Endothelial cell (in vitro differentiated cells): ENCODE measurements at regions not wholly inside any gene's neighbourhood (a gene's known extent, or its start where the extent isn't known, plus 50 kb on each side); places are given as distances from the start of the nearest gene placed in this dataset.
"Not testable (repeated sequence)": the region's sequence is repeated elsewhere in the genome, so short reads cannot be mapped to it uniquely, and the experiment has no call there.

ENCODE experiments used
- DNase-seq: peaks from one replicate; pipeline ENCODE4 v3.0.0; 2021; ENCODE audit warnings: low spot score
- H3K27ac Mint-ChIP-seq: one replicate; pipeline ENCODE4 v1.8.0; 2021; ENCODE audit warnings: mixed read lengths, inconsistent platforms; ENCODE audit not compliant: unreplicated experiment
- H3K27me3 Mint-ChIP-seq: one replicate; pipeline ENCODE4 v1.8.0; 2021; ENCODE audit warnings: mild to moderate bottlenecking, moderate library complexity, mixed read lengths, inconsistent platforms; ENCODE audit not compliant: unreplicated experiment
- H3K36me3 Mint-ChIP-seq: one replicate; pipeline ENCODE4 v1.8.0; 2021; ENCODE audit warnings: mild to moderate bottlenecking, low read depth, mixed read lengths, inconsistent platforms; ENCODE audit not compliant: unreplicated experiment
- H3K4me1 Mint-ChIP-seq: one replicate; pipeline ENCODE4 v1.8.0; 2021; ENCODE audit warnings: mild to moderate bottlenecking, mixed read lengths, inconsistent platforms; ENCODE audit not compliant: unreplicated experiment
- H3K4me3 Mint-ChIP-seq: one replicate; pipeline ENCODE4 v1.8.0; 2021; ENCODE audit warnings: mild to moderate bottlenecking, mixed read lengths, inconsistent platforms; ENCODE audit not compliant: unreplicated experiment
- H3K9me3 Mint-ChIP-seq: one replicate; pipeline ENCODE4 v1.8.0; 2021; ENCODE audit warnings: mixed read lengths, inconsistent platforms; ENCODE audit not compliant: unreplicated experiment
- TF ChIP-seq, protein P1 (sequence below): fragments of 200-600 bp; sonication (generic); IDR thresholded peaks from one replicate; pipeline ENCODE4 v1.5.0; 2021; ENCODE audit warnings: antibody characterized with exemption; ENCODE audit not compliant: unreplicated experiment

DNA sequence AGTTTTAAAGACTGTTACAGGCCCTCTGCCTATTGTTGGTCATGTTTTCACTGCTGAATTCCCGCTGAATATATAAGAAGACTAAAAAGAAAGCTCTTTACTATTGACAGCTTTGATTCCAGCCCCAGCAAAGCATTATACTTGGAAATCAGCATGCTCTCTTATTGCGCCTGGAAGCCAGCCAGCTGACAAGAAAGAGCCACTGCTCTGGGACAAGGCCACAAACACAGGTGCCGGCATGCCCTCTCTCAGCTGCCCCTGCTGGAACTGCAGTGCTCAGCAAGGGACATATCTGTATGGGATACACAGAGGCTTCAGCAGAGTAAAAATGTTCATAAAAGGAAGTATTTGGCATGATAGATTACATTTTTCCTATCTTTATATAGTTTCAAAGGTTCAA lies 523.9 kb downstream of the ADRA2A start:
- Mint-ChIP-seq H3K9me3 (no peaks in the 10 kb centered on the region), H3K4me3 (no peak overlapping the region), H3K27me3 (no peaks in the 10 kb centered on the region), H3K4me1 (peaks cover 11% of the 10 kb centered on the region), H3K27ac (no peak overlapping the region), H3K36me3 (no peaks in the 10 kb centered on the region)
- DNase-seq: no peak
- TF ChIP-seq, protein P1, sequence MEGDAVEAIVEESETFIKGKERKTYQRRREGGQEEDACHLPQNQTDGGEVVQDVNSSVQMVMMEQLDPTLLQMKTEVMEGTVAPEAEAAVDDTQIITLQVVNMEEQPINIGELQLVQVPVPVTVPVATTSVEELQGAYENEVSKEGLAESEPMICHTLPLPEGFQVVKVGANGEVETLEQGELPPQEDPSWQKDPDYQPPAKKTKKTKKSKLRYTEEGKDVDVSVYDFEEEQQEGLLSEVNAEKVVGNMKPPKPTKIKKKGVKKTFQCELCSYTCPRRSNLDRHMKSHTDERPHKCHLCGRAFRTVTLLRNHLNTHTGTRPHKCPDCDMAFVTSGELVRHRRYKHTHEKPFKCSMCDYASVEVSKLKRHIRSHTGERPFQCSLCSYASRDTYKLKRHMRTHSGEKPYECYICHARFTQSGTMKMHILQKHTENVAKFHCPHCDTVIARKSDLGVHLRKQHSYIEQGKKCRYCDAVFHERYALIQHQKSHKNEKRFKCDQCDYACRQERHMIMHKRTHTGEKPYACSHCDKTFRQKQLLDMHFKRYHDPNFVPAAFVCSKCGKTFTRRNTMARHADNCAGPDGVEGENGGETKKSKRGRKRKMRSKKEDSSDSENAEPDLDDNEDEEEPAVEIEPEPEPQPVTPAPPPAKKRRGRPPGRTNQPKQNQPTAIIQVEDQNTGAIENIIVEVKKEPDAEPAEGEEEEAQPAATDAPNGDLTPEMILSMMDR: no peak

DNA sequence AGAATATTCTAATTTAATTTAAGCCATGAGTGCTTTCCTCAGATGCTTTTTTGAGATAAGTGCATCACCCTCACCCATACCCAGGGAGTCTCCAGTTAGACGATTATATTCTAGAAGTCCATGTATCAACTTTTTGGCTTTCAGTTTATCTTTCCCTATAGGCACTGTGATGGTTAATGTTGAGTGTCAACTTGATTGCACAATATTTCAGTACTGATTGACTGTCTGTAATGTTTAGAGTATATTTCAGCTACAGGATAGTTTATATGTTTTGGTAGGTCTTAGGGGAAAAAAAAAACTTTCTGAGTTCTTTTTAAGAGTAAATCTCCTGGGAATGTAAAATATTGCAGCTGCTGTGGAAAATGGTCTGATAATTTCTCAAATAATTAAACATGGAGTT lies 535.4 kb downstream of the ADRA2A start:
- no peaks in the 10 kb centered on the region for H3K27me3 Mint-ChIP-seq
- TF ChIP-seq, protein P1: no peak
- H3K4me1 Mint-ChIP-seq: no peaks in the 10 kb centered on the region
- no peak for DNase-seq
- no peak overlapping the region for H3K4me3 Mint-ChIP-seq
- H3K9me3 Mint-ChIP-seq: no peaks in the 10 kb centered on the region
- no peak overlapping the region for H3K27ac Mint-ChIP-seq
- no peaks in the 10 kb centered on the region for H3K36me3 Mint-ChIP-seq

DNA sequence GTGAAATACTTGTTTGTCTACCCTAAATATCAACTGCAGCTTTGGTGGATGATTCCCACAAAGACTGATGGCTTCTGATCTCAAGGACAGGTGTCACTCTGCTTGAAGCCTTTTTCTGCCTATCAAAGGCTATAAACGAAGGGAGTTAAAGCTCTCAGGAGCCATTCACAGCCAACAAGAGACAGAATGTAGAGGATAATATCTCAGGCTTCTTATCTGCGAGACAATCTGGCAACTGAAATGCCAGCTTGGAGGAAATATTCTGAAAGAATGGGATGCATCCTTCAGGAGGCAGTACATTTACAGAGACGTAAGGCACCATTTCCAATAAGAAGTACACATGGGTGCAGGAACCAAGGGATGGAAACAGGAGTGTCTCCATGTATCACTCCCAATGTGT lies 549.4 kb downstream of the GPAM start:
- TF ChIP-seq, protein P1: no peak
- DNase-seq: no peak
- no peaks in the 10 kb centered on the region for H3K9me3 Mint-ChIP-seq
- H3K27ac Mint-ChIP-seq: no peak overlapping the region
- no peaks in the 10 kb centered on the region for H3K4me1 Mint-ChIP-seq
- H3K36me3 Mint-ChIP-seq: no peaks in the 10 kb centered on the region
- H3K4me3 Mint-ChIP-seq: no peak overlapping the region
- H3K27me3 Mint-ChIP-seq: peaks cover 2% of the 10 kb centered on the region

DNA sequence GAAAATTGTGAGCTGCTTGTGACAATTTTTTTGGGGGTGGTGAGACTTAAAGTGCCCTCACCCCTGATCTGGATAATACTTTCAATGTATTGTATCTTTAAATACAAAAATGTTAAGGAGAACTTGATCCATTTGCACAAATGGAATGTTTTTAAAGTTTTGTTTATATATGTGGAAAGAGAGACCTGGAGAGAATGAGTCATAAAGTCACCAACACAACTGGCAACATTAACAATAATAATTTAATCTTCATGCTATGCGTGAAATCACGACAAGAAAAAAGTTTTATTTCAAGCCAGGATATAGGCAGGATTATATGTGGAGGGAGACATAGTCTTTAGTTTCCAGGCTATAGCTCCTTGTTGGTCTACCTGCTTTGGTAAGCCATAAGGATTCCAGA lies 537.5 kb downstream of the GPAM start:
- H3K36me3 Mint-ChIP-seq: peaks cover 11% of the 10 kb centered on the region
- H3K9me3 Mint-ChIP-seq: peaks cover 11% of the 10 kb centered on the region
- H3K4me3 Mint-ChIP-seq: no peak overlapping the region
- no peak overlapping the region for H3K27ac Mint-ChIP-seq
- DNase-seq: no peak
- TF ChIP-seq, protein P1: no peak
- no peaks in the 10 kb centered on the region for H3K4me1 Mint-ChIP-seq
- H3K27me3 Mint-ChIP-seq: peaks cover 1% of the 10 kb centered on the region

DNA sequence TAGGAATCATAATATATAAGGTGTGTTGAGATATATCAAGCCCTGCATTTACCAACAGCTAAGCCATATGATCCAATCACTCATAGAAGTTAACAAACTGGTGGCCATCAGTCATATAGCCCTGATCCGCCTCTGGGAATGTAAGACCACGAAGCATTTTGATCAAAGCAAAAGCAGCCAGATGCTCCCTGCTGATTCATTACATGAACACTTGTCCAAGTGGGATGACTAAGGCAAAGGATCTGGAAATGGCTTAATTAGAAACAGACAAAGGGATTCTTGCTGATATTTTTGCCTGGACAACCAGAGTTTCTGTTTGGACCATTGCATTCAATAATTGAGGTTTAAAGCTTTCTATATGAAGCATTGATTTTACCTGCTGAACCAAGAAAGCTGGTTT lies 535.5 kb downstream of the GPAM start:
- H3K27ac Mint-ChIP-seq: no peak overlapping the region
- no peak for DNase-seq
- no peak overlapping the region for H3K4me3 Mint-ChIP-seq

DNA sequence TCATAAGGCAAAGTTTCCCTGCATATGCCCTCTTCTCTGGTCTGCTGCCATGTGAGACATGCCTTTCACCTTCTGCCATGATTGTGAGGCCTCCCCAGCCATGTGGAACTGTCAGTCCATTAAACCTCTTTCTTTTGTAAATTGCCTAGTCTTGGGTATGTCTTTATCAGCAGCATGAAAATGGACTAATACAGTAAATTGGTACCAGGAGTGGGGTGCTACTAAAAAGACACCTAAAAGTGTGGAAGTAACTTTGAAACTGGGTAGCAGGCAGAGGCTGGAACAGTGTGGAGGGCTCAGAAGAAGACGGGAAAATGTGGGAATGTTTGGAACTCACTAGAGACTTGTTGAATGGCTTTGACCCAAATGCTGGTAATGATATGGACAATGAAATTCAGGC lies 534.5 kb downstream of the GPAM start:
- H3K36me3 Mint-ChIP-seq: peaks cover 11% of the 10 kb centered on the region
- H3K9me3 Mint-ChIP-seq: peaks cover 11% of the 10 kb centered on the region
- H3K27me3 Mint-ChIP-seq, H3K4me1 Mint-ChIP-seq, H3K27ac Mint-ChIP-seq, DNase-seq, H3K4me3 Mint-ChIP-seq: not testable (repeated sequence)

More for the DNA sequence above, 535.5 kb downstream of the GPAM start:
- H3K27me3 Mint-ChIP-seq: peaks cover 1% of the 10 kb centered on the region
- TF ChIP-seq, protein P1: no peak
- H3K9me3 Mint-ChIP-seq: peaks cover 11% of the 10 kb centered on the region
- H3K4me1 Mint-ChIP-seq: no peaks in the 10 kb centered on the region
- H3K36me3 Mint-ChIP-seq: peaks cover 11% of the 10 kb centered on the region
